ENCODE measurements at regions not wholly inside any gene's neighbourhood (a gene's known extent, or its start where the extent isn't known, plus 50 kb on each side); places are given as distances from the start of the nearest gene placed in this dataset.

DNA sequence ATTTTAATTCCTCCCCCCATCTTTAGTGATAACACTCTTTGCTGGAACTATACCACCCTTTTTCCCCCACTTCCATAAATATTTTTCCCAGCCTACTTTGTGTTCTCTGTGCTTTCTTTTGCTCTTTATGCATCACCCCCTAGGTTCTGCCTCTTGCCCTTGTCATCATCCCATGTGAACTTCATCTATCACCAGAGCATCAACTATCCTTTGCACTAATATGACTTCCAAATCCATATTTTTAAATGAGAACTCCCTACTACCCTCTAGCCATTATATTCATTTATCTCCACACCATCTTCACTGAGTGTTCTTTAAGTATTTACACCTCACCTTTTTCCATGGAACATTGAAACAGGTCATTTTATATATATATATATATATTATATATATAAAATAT lies 452.7 kb downstream of the FOXO1 start:
- Histone ChIP-seq H3K27ac (no peak overlapping the region), H3K27me3 (no peaks in the 10 kb centered on the region), H3K4me3 (no peak overlapping the region), H3K36me3 (no peaks in the 10 kb centered on the region), H3K4me1 (no peaks in the 10 kb centered on the region), H3K9me3 (no peaks in the 10 kb centered on the region)
- TF ChIP-seq POLR2AphosphoS5 (IDR thresholded peaks at IDR 0.05) (no peak), CTCF (IDR thresholded peaks at IDR 0.05) (no peak), EP300 (IDR thresholded peaks at IDR 0.05) (no peak), POLR2A (IDR thresholded peaks at IDR 0.05) (no peak)
- no peak for DNase-seq
- intact Hi-C loops (cut with DNase I; ENCODE audit: low total_unique reads) = no loop called here

DNA sequence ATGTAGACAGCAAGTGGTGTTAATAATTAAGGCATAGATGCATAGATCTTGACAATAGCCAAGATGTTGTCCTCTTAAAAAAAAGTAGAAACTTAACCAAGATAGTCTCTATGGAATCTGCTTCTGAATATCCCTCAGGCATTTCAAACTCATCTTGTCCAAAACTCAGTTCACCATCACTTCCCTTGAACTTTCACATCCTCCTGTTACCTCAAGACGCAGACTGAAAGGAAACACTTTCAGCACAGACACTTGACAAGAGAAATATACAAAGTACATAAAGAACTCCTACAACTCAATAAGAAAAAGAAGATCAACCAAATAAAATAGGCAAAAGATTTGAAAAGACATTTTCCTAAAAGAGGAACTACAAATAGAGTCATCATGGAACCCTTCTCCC lies 451.1 kb downstream of the FOXO1 start:
- intact Hi-C loops (cut with DNase I; ENCODE audit: low total_unique reads) = no loop called here
- H3K4me1 ChIP-seq = peaks cover 0 to 6% (median 0%) of the 10 kb centered on the region in 4 donors
- H3K27me3 ChIP-seq = no peaks in the 10 kb centered on the region
- H3K27ac ChIP-seq = no peak overlapping the region
- no peak for TF ChIP-seq EP300 (IDR thresholded peaks at IDR 0.05)
- TF ChIP-seq POLR2AphosphoS5 (IDR thresholded peaks at IDR 0.05) = no peak
- TF ChIP-seq CTCF (IDR thresholded peaks at IDR 0.05) = no peak
- no peak for TF ChIP-seq POLR2A (IDR thresholded peaks at IDR 0.05)
- no peaks in the 10 kb centered on the region for H3K9me3 ChIP-seq
- no peak overlapping the region for H3K4me3 ChIP-seq
- no peaks in the 10 kb centered on the region for H3K36me3 ChIP-seq
- 77 to 91% (median 88%) methylated on average over 1 of the region's 1 CpG for WGBS, 5 donors
- no peak for DNase-seq

DNA sequence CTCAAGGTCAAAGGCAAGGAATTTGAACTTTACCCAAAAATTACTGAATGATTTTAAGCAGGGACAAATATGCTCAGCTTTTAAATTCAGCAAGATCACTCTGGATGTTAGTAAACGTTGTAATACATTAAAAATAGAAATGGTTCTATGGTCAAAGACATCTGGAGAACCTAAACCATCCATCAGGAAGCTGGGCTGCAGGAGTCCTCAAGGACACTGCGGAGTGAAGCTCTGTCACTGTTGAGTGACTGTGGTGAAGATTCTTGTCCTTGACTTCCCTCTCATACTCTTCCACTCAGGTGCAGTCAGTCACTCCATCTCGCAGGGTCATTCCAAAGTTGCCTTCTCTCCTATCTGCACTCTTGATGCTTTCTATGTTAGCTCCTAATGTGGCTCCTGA lies 450.7 kb downstream of the FOXO1 start:
- H3K27me3 ChIP-seq = no peaks in the 10 kb centered on the region
- H3K4me3 ChIP-seq = no peak overlapping the region
- H3K9me3 ChIP-seq = no peaks in the 10 kb centered on the region
- no peak for DNase-seq
- no peaks in the 10 kb centered on the region for H3K36me3 ChIP-seq
- intact Hi-C loops (cut with DNase I; ENCODE audit: low total_unique reads) = no loop called here
- peaks cover 0 to 10% (median 2%) of the 10 kb centered on the region in 4 donors for H3K4me1 ChIP-seq
- no peak overlapping the region for H3K27ac ChIP-seq
- TF ChIP-seq POLR2A (IDR thresholded peaks at IDR 0.05) (no peak), CTCF (IDR thresholded peaks at IDR 0.05) (no peak), EP300 (IDR thresholded peaks at IDR 0.05) (no peak), POLR2AphosphoS5 (IDR thresholded peaks at IDR 0.05) (no peak)
- WGBS, 5 donors = 81 to 91% (median 89%) methylated on average over 3 of the region's 3 CpGs

- H3K4me3 ChIP-seq = no peak overlapping the region
Observed at GRCh38 chr13:40217675-40218074, 448.8 kb downstream of the FOXO1 start.

More at GRCh38 chr13:40217675-40218074, 448.8 kb downstream of the FOXO1 start:
- Histone ChIP-seq H3K4me1 (peaks cover 5 to 25% (median 16%) of the 10 kb centered on the region in 4 donors), H3K27ac (no peak overlapping the region), H3K27me3 (no peaks in the 10 kb centered on the region), H3K9me3 (no peaks in the 10 kb centered on the region), H3K36me3 (no peaks in the 10 kb centered on the region)
- no peak for DNase-seq
- no peak for TF ChIP-seq EP300 (IDR thresholded peaks at IDR 0.05)
- no peak for TF ChIP-seq POLR2AphosphoS5 (IDR thresholded peaks at IDR 0.05)
- TF ChIP-seq CTCF (IDR thresholded peaks at IDR 0.05) = no peak
- TF ChIP-seq POLR2A (IDR thresholded peaks at IDR 0.05) = no peak
- intact Hi-C loops (cut with DNase I; ENCODE audit: low total_unique reads) = no loop called here
- 64 to 79% (median 76%) methylated on average over 4 of the region's 4 CpGs for WGBS, 5 donors
